ENCODE measurements at regions not wholly inside any gene's neighbourhood (a gene's known extent, or its start where the extent isn't known, plus 50 kb on each side); places are given as distances from the start of the nearest gene placed in this dataset.

GRCh38 chr14:101040538-101041442 lies 137.3 kb upstream of the RTL1 start (continued):
- TF ChIP-seq, protein P1, sequence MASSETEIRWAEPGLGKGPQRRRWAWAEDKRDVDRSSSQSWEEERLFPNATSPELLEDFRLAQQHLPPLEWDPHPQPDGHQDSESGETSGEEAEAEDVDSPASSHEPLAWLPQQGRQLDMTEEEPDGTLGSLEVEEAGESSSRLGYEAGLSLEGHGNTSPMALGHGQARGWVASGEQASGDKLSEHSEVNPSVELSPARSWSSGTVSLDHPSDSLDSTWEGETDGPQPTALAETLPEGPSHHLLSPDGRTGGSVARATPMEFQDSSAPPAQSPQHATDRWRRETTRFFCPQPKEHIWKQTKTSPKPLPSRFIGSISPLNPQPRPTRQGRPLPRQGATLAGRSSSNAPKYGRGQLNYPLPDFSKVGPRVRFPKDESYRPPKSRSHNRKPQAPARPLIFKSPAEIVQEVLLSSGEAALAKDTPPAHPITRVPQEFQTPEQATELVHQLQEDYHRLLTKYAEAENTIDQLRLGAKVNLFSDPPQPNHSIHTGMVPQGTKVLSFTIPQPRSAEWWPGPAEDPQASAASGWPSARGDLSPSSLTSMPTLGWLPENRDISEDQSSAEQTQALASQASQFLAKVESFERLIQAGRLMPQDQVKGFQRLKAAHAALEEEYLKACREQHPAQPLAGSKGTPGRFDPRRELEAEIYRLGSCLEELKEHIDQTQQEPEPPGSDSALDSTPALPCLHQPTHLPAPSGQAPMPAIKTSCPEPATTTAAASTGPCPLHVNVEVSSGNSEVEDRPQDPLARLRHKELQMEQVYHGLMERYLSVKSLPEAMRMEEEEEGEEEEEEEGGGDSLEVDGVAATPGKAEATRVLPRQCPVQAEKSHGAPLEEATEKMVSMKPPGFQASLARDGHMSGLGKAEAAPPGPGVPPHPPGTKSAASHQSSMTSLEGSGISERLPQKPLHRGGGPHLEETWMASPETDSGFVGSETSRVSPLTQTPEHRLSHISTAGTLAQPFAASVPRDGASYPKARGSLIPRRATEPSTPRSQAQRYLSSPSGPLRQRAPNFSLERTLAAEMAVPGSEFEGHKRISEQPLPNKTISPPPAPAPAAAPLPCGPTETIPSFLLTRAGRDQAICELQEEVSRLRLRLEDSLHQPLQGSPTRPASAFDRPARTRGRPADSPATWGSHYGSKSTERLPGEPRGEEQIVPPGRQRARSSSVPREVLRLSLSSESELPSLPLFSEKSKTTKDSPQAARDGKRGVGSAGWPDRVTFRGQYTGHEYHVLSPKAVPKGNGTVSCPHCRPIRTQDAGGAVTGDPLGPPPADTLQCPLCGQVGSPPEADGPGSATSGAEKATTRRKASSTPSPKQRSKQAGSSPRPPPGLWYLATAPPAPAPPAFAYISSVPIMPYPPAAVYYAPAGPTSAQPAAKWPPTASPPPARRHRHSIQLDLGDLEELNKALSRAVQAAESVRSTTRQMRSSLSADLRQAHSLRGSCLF (CRISPR knock-in tag; IDR thresholded peaks at IDR 0.05; ENCODE audit: borderline replicate concordance): no peak
- TF ChIP-seq AHR (CRISPR knock-in tag; IDR thresholded peaks at IDR 0.05) (no peak), ZNF546 (CRISPR knock-in tag; conservative IDR thresholded peaks at IDR 0.05) (no peak), PAX8 (CRISPR knock-in tag; IDR thresholded peaks at IDR 0.05; ENCODE audit: borderline replicate concordance) (no peak), ZNF558 (CRISPR knock-in tag; IDR thresholded peaks at IDR 0.05; ENCODE audit: borderline replicate concordance) (no peak), TFE3 (CRISPR knock-in tag; IDR thresholded peaks at IDR 0.05) (0 out of 2 replicates have a peak, but pooled peaks have one; percentile 31), HNRNPK (IDR thresholded peaks at IDR 0.05; ENCODE audit: low read depth, low read length, poor library complexity, severe bottlenecking) (no peak), ZNF724P (CRISPR knock-in tag; IDR thresholded peaks at IDR 0.05; ENCODE audit: borderline replicate concordance) (no peak), KDM5B (CRISPR knock-in tag; IDR thresholded peaks at IDR 0.05; ENCODE audit: borderline replicate concordance) (no peak), TOE1 (CRISPR knock-in tag; IDR thresholded peaks at IDR 0.05) (no peak), SNRNP70 (IDR thresholded peaks at IDR 0.05; ENCODE audit: low read depth, low read length) (no peak), KLF9 (CRISPR knock-in tag; IDR thresholded peaks at IDR 0.05; ENCODE audit: low read depth) (no peak), FOXC1 (CRISPR knock-in tag; IDR thresholded peaks at IDR 0.05; ENCODE audit: borderline replicate concordance) (no peak), HOXA9 (CRISPR knock-in tag; IDR thresholded peaks at IDR 0.05; ENCODE audit: borderline replicate concordance) (no peak), EZH2 (conservative IDR thresholded peaks at IDR 0.05; ENCODE audit: low read depth, low read length) (no peak), EED (CRISPR knock-in tag; IDR thresholded peaks at IDR 0.05) (no peak), FOXA1 (IDR thresholded peaks at IDR 0.05) (peak; percentile 74), FOXA1 (CRISPR knock-in tag; IDR thresholded peaks at IDR 0.05) (peak; percentile 98), MTA3 (CRISPR knock-in tag; IDR thresholded peaks at IDR 0.05) (no peak), GLI4 (CRISPR knock-in tag; IDR thresholded peaks at IDR 0.05; ENCODE audit: borderline replicate concordance) (no peak), ZNF331 (CRISPR knock-in tag; IDR thresholded peaks at IDR 0.05) (peak; percentile 85; the same call in 1 of the 2 replicates)
- TF ChIP-seq, protein P2, sequence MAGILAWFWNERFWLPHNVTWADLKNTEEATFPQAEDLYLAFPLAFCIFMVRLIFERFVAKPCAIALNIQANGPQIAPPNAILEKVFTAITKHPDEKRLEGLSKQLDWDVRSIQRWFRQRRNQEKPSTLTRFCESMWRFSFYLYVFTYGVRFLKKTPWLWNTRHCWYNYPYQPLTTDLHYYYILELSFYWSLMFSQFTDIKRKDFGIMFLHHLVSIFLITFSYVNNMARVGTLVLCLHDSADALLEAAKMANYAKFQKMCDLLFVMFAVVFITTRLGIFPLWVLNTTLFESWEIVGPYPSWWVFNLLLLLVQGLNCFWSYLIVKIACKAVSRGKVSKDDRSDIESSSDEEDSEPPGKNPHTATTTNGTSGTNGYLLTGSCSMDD (CRISPR knock-in tag; IDR thresholded peaks at IDR 0.05): no peak
- TF ChIP-seq, protein P3, sequence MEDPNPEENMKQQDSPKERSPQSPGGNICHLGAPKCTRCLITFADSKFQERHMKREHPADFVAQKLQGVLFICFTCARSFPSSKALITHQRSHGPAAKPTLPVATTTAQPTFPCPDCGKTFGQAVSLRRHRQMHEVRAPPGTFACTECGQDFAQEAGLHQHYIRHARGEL (CRISPR knock-in tag; IDR thresholded peaks at IDR 0.05): no peak
